Loucy (cell line): ENCODE measurements at regions not wholly inside any gene's neighbourhood (a gene's known extent, or its start where the extent isn't known, plus 50 kb on each side); places are given as distances from the start of the nearest gene placed in this dataset.

Experiments used
- H2AFZ ChIP-seq: fragments of 200-600 bp; sonication (generic); 2 replicates; pipeline ENCODE4 v1.6.0; 2016; ENCODE audit warnings: antibody characterized with exemption, mild to moderate bottlenecking, low read length, moderate library complexity
- H3F3A ChIP-seq: fragments of 200-600 bp; 2 replicates; pipeline ENCODE4 v1.6.0; 2016; ENCODE audit warnings: antibody characterized with exemption, low read depth, mild to moderate bottlenecking
- H3K27me3 ChIP-seq: fragments of 200-600 bp; sonication (generic); 2 replicates; pipeline ENCODE4 v1.6.1; 2014; ENCODE audit warnings: low read length, mild to moderate bottlenecking; ENCODE audit not compliant: insufficient read depth, poor library complexity, severe bottlenecking
- H3K36me3 ChIP-seq: fragments of 200-600 bp; sonication (generic); 2 replicates; pipeline ENCODE4 v1.6.1; 2016; ENCODE audit warnings: low read length; ENCODE audit not compliant: insufficient read depth
- H3K4me1 ChIP-seq: fragments of 200-600 bp; sonication (generic); 2 replicates; pipeline ENCODE4 v1.5.1; 2014; ENCODE audit warnings: low read length, mild to moderate bottlenecking; ENCODE audit not compliant: insufficient read depth, poor library complexity, severe bottlenecking
- H3K4me2 ChIP-seq: fragments of 200-600 bp; sonication (generic); 2 replicates; pipeline ENCODE4 v1.6.0; 2014; ENCODE audit warnings: antibody characterized with exemption, low read length, low read depth, mild to moderate bottlenecking; ENCODE audit not compliant: poor library complexity, severe bottlenecking
- H3K4me3 ChIP-seq: fragments of 200-600 bp; sonication (generic); 2 replicates; pipeline ENCODE4 v1.5.1; 2014; ENCODE audit warnings: low read length, mild to moderate bottlenecking, mixed read lengths; ENCODE audit not compliant: poor library complexity, severe bottlenecking
- H3K79me2 ChIP-seq: fragments of 200-600 bp; sonication (generic); 2 replicates; pipeline ENCODE4 v1.6.1; 2014; ENCODE audit warnings: low read length; ENCODE audit not compliant: insufficient read depth
- H3K9ac ChIP-seq: fragments of 200-600 bp; sonication (generic); 2 replicates; pipeline ENCODE4 v1.6.0; 2014; ENCODE audit warnings: mild to moderate bottlenecking, low read depth, low read length, moderate library complexity; ENCODE audit not compliant: poor library complexity, severe bottlenecking
- H3K9me2 ChIP-seq: fragments of 200-600 bp; sonication (generic); replicated peaks from 2 replicates; pipeline ENCODE4 v1.6.1; 2016; ENCODE audit warnings: low read depth, low read length, mixed read lengths
- H3K9me3 ChIP-seq: fragments of 200-600 bp; sonication (generic); 2 replicates; pipeline ENCODE4 v1.6.1; 2014; ENCODE audit warnings: mild to moderate bottlenecking, antibody characterized with exemption, low read length, low read depth; ENCODE audit not compliant: insufficient read depth
- H4K20me1 ChIP-seq: fragments of 200-600 bp; sonication (generic); 2 replicates; pipeline ENCODE4 v1.6.0; 2014; ENCODE audit warnings: antibody characterized with exemption, low read length, mild to moderate bottlenecking; ENCODE audit not compliant: insufficient read depth, poor library complexity, severe bottlenecking
- CTCF ChIP-seq: fragments of 200-600 bp; sonication (generic); conservative IDR thresholded peaks from 2 replicates; pipeline ENCODE4 v1.5.1; 2014; ENCODE audit warnings: mild to moderate bottlenecking, antibody characterized with exemption, low read length
- EZH2phosphoT487 ChIP-seq: fragments of 200-600 bp; IDR thresholded peaks from 2 replicates; pipeline ENCODE4 v1.6.1; 2018; ENCODE audit warnings: antibody characterized with exemption, mild to moderate bottlenecking, moderate library complexity, borderline replicate concordance

- H3F3A ChIP-seq = no peaks in the 10 kb centered on the region
- no peaks in the 10 kb centered on the region for H3K79me2 ChIP-seq
- H3K27me3 ChIP-seq = no peaks in the 10 kb centered on the region
- H3K9ac ChIP-seq = no peak overlapping the region
- no peak overlapping the region for H3K4me2 ChIP-seq
- H2AFZ ChIP-seq = no peak overlapping the region
- no peaks in the 10 kb centered on the region for H3K9me2 ChIP-seq
- no peaks in the 10 kb centered on the region for H3K9me3 ChIP-seq
- TF ChIP-seq CTCF = no peak
- no peak for TF ChIP-seq EZH2phosphoT487
- H4K20me1 ChIP-seq = no peaks in the 10 kb centered on the region
- H3K4me1 ChIP-seq = no peaks in the 10 kb centered on the region
- H3K36me3 ChIP-seq = no peaks in the 10 kb centered on the region
- no peak overlapping the region for H3K4me3 ChIP-seq
Observed at GRCh38 chr10:58969576-58969975, 206.9 kb upstream of the PHYHIPL start.

- no peak for TF ChIP-seq CTCF
- TF ChIP-seq EZH2phosphoT487 = no peak
- Histone ChIP-seq H4K20me1 (no peaks in the 10 kb centered on the region), H3F3A (no peaks in the 10 kb centered on the region), H3K9ac (no peak overlapping the region), H3K4me3 (no peak overlapping the region), H3K9me2 (no peaks in the 10 kb centered on the region), H3K9me3 (no peaks in the 10 kb centered on the region), H2AFZ (no peak overlapping the region), H3K36me3 (no peaks in the 10 kb centered on the region), H3K27me3 (no peaks in the 10 kb centered on the region), H3K4me1 (no peaks in the 10 kb centered on the region), H3K79me2 (no peaks in the 10 kb centered on the region), H3K4me2 (no peak overlapping the region)
Observed at GRCh38 chr10:58970160-58970915, 206.1 kb upstream of the PHYHIPL start.

- H4K20me1 ChIP-seq = no peaks in the 10 kb centered on the region
- TF ChIP-seq CTCF (no peak), EZH2phosphoT487 (no peak)
- no peaks in the 10 kb centered on the region for H3K79me2 ChIP-seq
- H3K4me2 ChIP-seq = no peak overlapping the region
- H2AFZ ChIP-seq = no peak overlapping the region
- no peak overlapping the region for H3K9ac ChIP-seq
- no peak overlapping the region for H3K4me3 ChIP-seq
- H3K4me1 ChIP-seq = no peaks in the 10 kb centered on the region
- no peaks in the 10 kb centered on the region for H3K9me3 ChIP-seq
- no peaks in the 10 kb centered on the region for H3F3A ChIP-seq
- no peaks in the 10 kb centered on the region for H3K27me3 ChIP-seq
- no peaks in the 10 kb centered on the region for H3K9me2 ChIP-seq
- no peaks in the 10 kb centered on the region for H3K36me3 ChIP-seq
Observed at GRCh38 chr10:58971211-58971610, 205.2 kb upstream of the PHYHIPL start.
